ENCODE measurements at regions not wholly inside any gene's neighbourhood (a gene's known extent, or its start where the extent isn't known, plus 50 kb on each side); places are given as distances from the start of the nearest gene placed in this dataset.
"Not testable (repeated sequence)": the region's sequence is repeated elsewhere in the genome, so short reads cannot be mapped to it uniquely, and the experiment has no call there.

DNA sequence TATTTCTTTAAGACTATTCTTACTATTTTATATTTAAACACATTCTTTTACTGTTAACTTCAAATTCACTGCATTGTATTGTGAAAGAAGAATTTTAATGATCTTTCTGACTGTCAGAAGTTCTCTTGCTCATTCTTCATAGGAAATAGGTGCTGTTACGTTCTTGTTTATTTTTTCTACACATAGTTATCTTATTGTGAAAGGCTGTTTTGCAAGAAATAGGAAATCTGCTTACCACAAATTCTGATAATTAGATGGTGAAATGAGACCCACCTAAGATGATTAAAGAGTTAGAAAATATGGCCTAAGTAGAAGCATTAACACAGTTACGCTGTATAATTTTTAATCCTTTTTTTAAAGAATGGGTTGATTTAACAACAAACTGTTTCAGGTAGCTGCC, 316.1 kb upstream of the ZFP42 start:
- TF ChIP-seq, protein P1, sequence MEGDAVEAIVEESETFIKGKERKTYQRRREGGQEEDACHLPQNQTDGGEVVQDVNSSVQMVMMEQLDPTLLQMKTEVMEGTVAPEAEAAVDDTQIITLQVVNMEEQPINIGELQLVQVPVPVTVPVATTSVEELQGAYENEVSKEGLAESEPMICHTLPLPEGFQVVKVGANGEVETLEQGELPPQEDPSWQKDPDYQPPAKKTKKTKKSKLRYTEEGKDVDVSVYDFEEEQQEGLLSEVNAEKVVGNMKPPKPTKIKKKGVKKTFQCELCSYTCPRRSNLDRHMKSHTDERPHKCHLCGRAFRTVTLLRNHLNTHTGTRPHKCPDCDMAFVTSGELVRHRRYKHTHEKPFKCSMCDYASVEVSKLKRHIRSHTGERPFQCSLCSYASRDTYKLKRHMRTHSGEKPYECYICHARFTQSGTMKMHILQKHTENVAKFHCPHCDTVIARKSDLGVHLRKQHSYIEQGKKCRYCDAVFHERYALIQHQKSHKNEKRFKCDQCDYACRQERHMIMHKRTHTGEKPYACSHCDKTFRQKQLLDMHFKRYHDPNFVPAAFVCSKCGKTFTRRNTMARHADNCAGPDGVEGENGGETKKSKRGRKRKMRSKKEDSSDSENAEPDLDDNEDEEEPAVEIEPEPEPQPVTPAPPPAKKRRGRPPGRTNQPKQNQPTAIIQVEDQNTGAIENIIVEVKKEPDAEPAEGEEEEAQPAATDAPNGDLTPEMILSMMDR (IDR thresholded peaks at IDR 0.05; ENCODE audit: insufficient read depth, low read depth, low read length), result no peak
- ChIA-PET POLR2A (no interaction called here), CTCF (no interaction called here)
- Histone ChIP-seq H3K27me3 (ENCODE audit: control insufficient read depth, insufficient read depth, low read length) (no peaks in the 10 kb centered on the region), H3K36me3 (ENCODE audit: control insufficient read depth, insufficient read depth, low read length) (no peaks in the 10 kb centered on the region), H3K4me3 (ENCODE audit: low read depth, low read length) (no peak overlapping the region)
- DNase-seq (ENCODE audit: low read depth), result no peak

DNA sequence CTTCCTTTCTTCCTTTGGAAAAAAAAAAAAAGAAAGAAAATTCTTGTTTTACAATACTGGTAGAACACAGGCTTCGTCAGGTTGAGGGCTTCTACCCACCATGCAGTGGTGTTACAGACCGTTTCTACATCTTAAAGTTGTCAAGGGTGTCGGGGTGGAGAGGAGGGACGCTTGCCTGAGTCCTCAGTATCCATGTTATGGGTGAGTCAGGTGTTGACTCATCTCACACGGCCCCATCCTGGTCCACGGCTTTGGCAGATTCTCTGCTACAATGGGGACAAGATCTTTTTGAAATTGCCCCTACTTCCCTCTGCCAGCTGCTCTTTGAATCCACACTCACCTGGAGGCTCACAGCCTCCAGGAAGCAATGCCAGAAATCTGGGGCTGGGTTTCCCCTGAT, 310.3 kb upstream of the ZFP42 start:
- POLR2A ChIA-PET, result no interaction called here
- CTCF ChIA-PET, result no interaction called here
- Histone ChIP-seq H3K36me3 (ENCODE audit: control insufficient read depth, insufficient read depth, low read length) (no peaks in the 10 kb centered on the region), H3K27me3 (ENCODE audit: control insufficient read depth, insufficient read depth, low read length) (no peaks in the 10 kb centered on the region), H3K4me3 (ENCODE audit: low read depth, low read length) (no peak overlapping the region)
- DNase-seq (ENCODE audit: low read depth), result no peak
- TF ChIP-seq, protein P1 (IDR thresholded peaks at IDR 0.05; ENCODE audit: insufficient read depth, low read depth, low read length), result no peak

DNA sequence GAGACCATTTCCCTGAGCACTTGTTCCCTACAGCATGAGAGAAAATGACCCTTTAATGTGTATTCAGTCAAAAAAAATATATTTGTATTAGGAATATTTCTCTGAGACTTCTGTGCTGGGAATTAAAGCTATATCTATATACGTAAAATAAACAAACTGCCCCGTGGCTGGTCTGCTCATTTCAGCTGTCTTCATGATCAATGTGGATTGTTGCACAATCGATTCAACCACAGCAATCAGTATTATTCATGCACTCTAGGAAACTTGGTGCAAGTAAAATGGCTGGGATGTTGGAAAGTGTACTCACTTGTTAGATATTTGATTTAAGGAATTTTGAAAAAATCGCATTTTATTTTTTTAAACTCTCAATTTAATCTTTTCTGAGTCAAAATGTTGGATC, 307.9 kb upstream of the ZFP42 start:
- H3K4me3 ChIP-seq (ENCODE audit: low read depth, low read length), result no peak overlapping the region
- no peaks in the 10 kb centered on the region for H3K27me3 ChIP-seq (ENCODE audit: control insufficient read depth, insufficient read depth, low read length)
- TF ChIP-seq, protein P1 (IDR thresholded peaks at IDR 0.05; ENCODE audit: insufficient read depth, low read depth, low read length), result no peak
- no peaks in the 10 kb centered on the region for H3K36me3 ChIP-seq (ENCODE audit: control insufficient read depth, insufficient read depth, low read length)
- ChIA-PET CTCF (no interaction called here), POLR2A (no interaction called here)
- DNase-seq (ENCODE audit: low read depth), result no peak

DNA sequence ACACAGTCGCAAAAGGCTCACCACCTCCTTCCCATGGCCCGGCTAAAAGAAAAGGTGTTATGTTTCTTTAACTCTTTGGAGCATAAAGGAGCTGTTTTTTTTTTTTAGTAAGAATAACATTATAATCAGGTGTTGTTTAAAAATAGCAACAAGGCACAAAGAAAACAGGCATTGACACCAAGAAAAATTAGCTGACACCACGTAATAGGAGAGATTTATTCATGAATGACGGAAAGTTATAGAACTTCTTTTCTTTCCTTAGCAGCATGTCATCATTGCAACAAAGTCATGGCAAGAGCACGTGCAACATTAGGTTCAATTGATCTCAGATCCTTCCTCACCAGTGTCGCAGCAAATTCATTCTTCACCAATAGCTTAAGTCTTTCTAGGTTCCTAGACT, 302.9 kb upstream of the ZFP42 start:
- no peaks in the 10 kb centered on the region for H3K27me3 ChIP-seq (ENCODE audit: control insufficient read depth, insufficient read depth, low read length)
- ChIA-PET POLR2A (no interaction called here), CTCF (no interaction called here)
- DNase-seq (ENCODE audit: low read depth), result no peak
- H3K36me3 ChIP-seq (ENCODE audit: control insufficient read depth, insufficient read depth, low read length), result no peaks in the 10 kb centered on the region
- TF ChIP-seq, protein P1 (IDR thresholded peaks at IDR 0.05; ENCODE audit: insufficient read depth, low read depth, low read length), result no peak
- H3K4me3 ChIP-seq (ENCODE audit: low read depth, low read length), result no peak overlapping the region

DNA sequence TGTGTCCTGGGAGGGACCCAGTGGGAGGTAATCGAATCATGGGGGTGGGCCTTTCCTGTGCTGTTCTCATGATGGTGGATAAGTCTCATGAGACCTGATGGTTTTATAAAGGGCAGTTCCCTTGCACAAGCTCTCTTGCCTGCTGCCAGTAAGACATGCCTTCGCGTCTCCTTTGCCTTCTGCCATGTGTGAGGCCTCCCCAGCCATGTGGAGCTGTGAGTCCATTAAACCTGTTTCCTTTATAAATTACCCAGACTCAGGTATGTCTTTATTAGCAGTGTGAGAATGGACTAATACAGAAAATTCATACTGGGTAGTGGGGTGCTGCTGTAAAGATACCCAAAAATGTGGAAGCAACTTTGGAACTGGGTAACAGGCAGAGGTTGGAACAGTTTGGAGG, 300.0 kb upstream of the ZFP42 start:
- H3K36me3 ChIP-seq (ENCODE audit: control insufficient read depth, insufficient read depth, low read length); DNase-seq (ENCODE audit: low read depth); POLR2A ChIA-PET; CTCF ChIA-PET; H3K27me3 ChIP-seq (ENCODE audit: control insufficient read depth, insufficient read depth, low read length); H3K4me3 ChIP-seq (ENCODE audit: low read depth, low read length): not testable (repeated sequence)

DNA sequence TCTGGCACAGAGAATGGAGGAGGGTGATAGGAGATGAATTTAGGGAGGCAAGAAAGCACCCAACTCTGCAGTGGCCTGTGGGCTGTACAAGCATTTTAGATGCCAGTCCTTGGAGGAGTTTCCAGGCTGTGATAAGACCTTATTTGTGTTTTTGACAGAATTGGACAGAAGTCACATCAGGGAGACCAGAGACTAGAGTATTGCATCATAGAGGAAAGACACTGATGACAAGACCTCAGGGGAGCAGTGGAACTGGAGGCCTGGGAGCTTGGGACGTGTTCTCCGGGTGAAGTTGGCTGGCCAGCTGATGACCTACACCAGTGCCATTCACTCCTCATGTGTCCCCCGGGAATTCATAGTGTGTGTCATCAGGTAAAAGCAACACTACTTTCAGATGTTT, 284.0 kb upstream of the ZFP42 start:
- TF ChIP-seq, protein P1 (IDR thresholded peaks at IDR 0.05; ENCODE audit: insufficient read depth, low read depth, low read length), result no peak
- CTCF ChIA-PET, result no interaction called here
- POLR2A ChIA-PET, result no interaction called here
- Histone ChIP-seq H3K36me3 (ENCODE audit: control insufficient read depth, insufficient read depth, low read length) (no peaks in the 10 kb centered on the region), H3K27me3 (ENCODE audit: control insufficient read depth, insufficient read depth, low read length) (no peaks in the 10 kb centered on the region), H3K4me3 (ENCODE audit: low read depth, low read length) (no peak overlapping the region)
- no peak for DNase-seq (ENCODE audit: low read depth)

Measured in BJ (cell line).